Smooth muscle cell (in vitro differentiated cells): ENCODE measurements at regions not wholly inside any gene's neighbourhood (a gene's known extent, or its start where the extent isn't known, plus 50 kb on each side); places are given as distances from the start of the nearest gene placed in this dataset.

Experiments used
- DNase-seq: peaks from one replicate; lab custom pipeline; 2025; ENCODE audit not compliant: unreplicated experiment; lab: John Stamatoyannopoulos, UW
- H2AFZ ChIP-seq: fragments of 200-600 bp; sonication (generic); 2 replicates; pipeline ENCODE4 v1.6.0; 2016; ENCODE audit warnings: antibody characterized with exemption, low read depth, mild to moderate bottlenecking
- H3F3A ChIP-seq: fragments of 200-600 bp; sonication (generic); 2 replicates; pipeline ENCODE4 v1.6.0; 2017; ENCODE audit warnings: antibody characterized with exemption, low read depth
- H3K27ac ChIP-seq: fragments of 200-600 bp; sonication (generic); 2 replicates; pipeline ENCODE4 v1.5.1; 2016; ENCODE audit warnings: low read depth, mild to moderate bottlenecking
- H3K27me3 ChIP-seq: fragments of 200-600 bp; sonication (generic); 2 replicates; pipeline ENCODE4 v1.6.1; 2016; ENCODE audit warnings: low read depth, mild to moderate bottlenecking
- H3K36me3 ChIP-seq: fragments of 200-600 bp; sonication (generic); 2 replicates; pipeline ENCODE4 v1.5.1; 2016; ENCODE audit warnings: low read depth
- H3K4me1 ChIP-seq: fragments of 200-600 bp; sonication (generic); 2 replicates; pipeline ENCODE4 v1.5.1; 2016; ENCODE audit warnings: low read depth
- H3K4me2 ChIP-seq: fragments of 200-600 bp; sonication (generic); 2 replicates; pipeline ENCODE4 v1.6.0; 2016; ENCODE audit warnings: mild to moderate bottlenecking
- H3K4me3 ChIP-seq: fragments of 200-600 bp; sonication (generic); 2 replicates; pipeline ENCODE4 v1.5.1; 2016; ENCODE audit warnings: mild to moderate bottlenecking
- H3K79me2 ChIP-seq: fragments of 200-600 bp; sonication (generic); 2 replicates; pipeline ENCODE4 v1.6.0; 2016; ENCODE audit warnings: low read depth, mild to moderate bottlenecking
- H3K9ac ChIP-seq: fragments of 200-600 bp; sonication (generic); 2 replicates; pipeline ENCODE4 v1.6.0; 2016; ENCODE audit warnings: low read depth
- H3K9me3 ChIP-seq: fragments of 200-600 bp; sonication (generic); replicated peaks from 2 replicates; pipeline ENCODE4 v1.5.1; 2016; ENCODE audit warnings: low read depth
- H4K20me1 ChIP-seq: fragments of 200-600 bp; sonication (generic); 2 replicates; pipeline ENCODE4 v1.6.0; 2016; ENCODE audit warnings: low read depth
- CTCF ChIP-seq: fragments of 200-600 bp; sonication (generic); IDR thresholded peaks from 2 replicates; pipeline ENCODE4 v1.5.1; 2017; ENCODE audit warnings: borderline replicate concordance, mild to moderate bottlenecking, antibody characterized with exemption; ENCODE audit not compliant: insufficient read depth, poor library complexity, severe bottlenecking
- WGBS: methylation state at CpG from one replicate; pipeline ENCODE4 v1.1.7; 2016; ENCODE audit warnings: low lambda C conversion rate; 5-methylcytosine and 5-hydroxymethylcytosine counted together

GRCh38 chr1:82125866-82126265 lies 325.1 kb downstream of the ADGRL2 start:
- Histone ChIP-seq H3K9me3 (no peaks in the 10 kb centered on the region), H3K4me1 (peaks cover 7% of the 10 kb centered on the region), H3K9ac (no peak overlapping the region), H3K79me2 (no peaks in the 10 kb centered on the region), H4K20me1 (no peaks in the 10 kb centered on the region), H3K4me2 (no peak overlapping the region), H3F3A (no peaks in the 10 kb centered on the region), H3K27me3 (no peaks in the 10 kb centered on the region), H3K27ac (no peak overlapping the region), H2AFZ (no peak overlapping the region), H3K36me3 (no peaks in the 10 kb centered on the region), H3K4me3 (no peak overlapping the region)
- DNase-seq = no peak
- 71% methylated on average over 1 of the region's 1 CpG for WGBS
- TF ChIP-seq CTCF = no peak

GRCh38 chr1:82125119-82125518 lies 324.4 kb downstream of the ADGRL2 start:
- DNase-seq = no peak
- no peak for TF ChIP-seq CTCF
- Histone ChIP-seq H3K27ac (no peak overlapping the region), H3K4me1 (peaks cover 7% of the 10 kb centered on the region), H3K79me2 (no peaks in the 10 kb centered on the region), H4K20me1 (no peaks in the 10 kb centered on the region), H3K4me3 (no peak overlapping the region), H3K4me2 (no peak overlapping the region), H3K27me3 (no peaks in the 10 kb centered on the region), H3K9ac (no peak overlapping the region), H3K9me3 (no peaks in the 10 kb centered on the region), H3F3A (no peaks in the 10 kb centered on the region), H2AFZ (peak overlapping the region; percentile 2), H3K36me3 (no peaks in the 10 kb centered on the region)
- WGBS = 76% methylated on average over 3 of the region's 3 CpGs

GRCh38 chr1:82121421-82121820 lies 320.7 kb downstream of the ADGRL2 start:
- Histone ChIP-seq H3K9ac (no peak overlapping the region), H3K36me3 (no peaks in the 10 kb centered on the region), H3K4me1 (peaks cover 7% of the 10 kb centered on the region), H3K27ac (no peak overlapping the region), H3K9me3 (no peaks in the 10 kb centered on the region), H3K4me3 (no peak overlapping the region), H3K79me2 (no peaks in the 10 kb centered on the region), H3K27me3 (no peaks in the 10 kb centered on the region), H4K20me1 (no peaks in the 10 kb centered on the region), H3K4me2 (no peak overlapping the region), H3F3A (no peaks in the 10 kb centered on the region), H2AFZ (no peak overlapping the region)
- DNase-seq = no peak
- TF ChIP-seq CTCF = no peak
- 98% methylated on average over 2 of the region's 2 CpGs for WGBS

GRCh38 chr1:82116105-82116504 lies 315.4 kb downstream of the ADGRL2 start:
- 57% methylated on average over 7 of the region's 7 CpGs for WGBS
- no peaks in the 10 kb centered on the region for H3K4me1 ChIP-seq

More at GRCh38 chr1:82116105-82116504, 315.4 kb downstream of the ADGRL2 start:
- H3F3A ChIP-seq = no peaks in the 10 kb centered on the region
- no peaks in the 10 kb centered on the region for H3K9me3 ChIP-seq
- no peak overlapping the region for H3K9ac ChIP-seq
- no peaks in the 10 kb centered on the region for H3K36me3 ChIP-seq
- no peak overlapping the region for H3K4me2 ChIP-seq
- no peaks in the 10 kb centered on the region for H4K20me1 ChIP-seq
- H3K27me3 ChIP-seq = no peaks in the 10 kb centered on the region
- TF ChIP-seq CTCF = no peak
- H3K27ac ChIP-seq = no peak overlapping the region
- H2AFZ ChIP-seq = peak overlapping the region; percentile 49
- H3K79me2 ChIP-seq = no peaks in the 10 kb centered on the region
- H3K4me3 ChIP-seq = no peak overlapping the region
- no peak for DNase-seq
